Endothelial cell (in vitro differentiated cells): ENCODE measurements at regions not wholly inside any gene's neighbourhood (a gene's known extent, or its start where the extent isn't known, plus 50 kb on each side); places are given as distances from the start of the nearest gene placed in this dataset.

ENCODE experiments used
- DNase-seq: peaks from one replicate; pipeline ENCODE4 v3.0.0; 2021; ENCODE audit warnings: low spot score
- H3K27ac Mint-ChIP-seq: one replicate; pipeline ENCODE4 v1.8.0; 2021; ENCODE audit warnings: mixed read lengths, inconsistent platforms; ENCODE audit not compliant: unreplicated experiment
- H3K27me3 Mint-ChIP-seq: one replicate; pipeline ENCODE4 v1.8.0; 2021; ENCODE audit warnings: mild to moderate bottlenecking, moderate library complexity, mixed read lengths, inconsistent platforms; ENCODE audit not compliant: unreplicated experiment
- H3K36me3 Mint-ChIP-seq: one replicate; pipeline ENCODE4 v1.8.0; 2021; ENCODE audit warnings: mild to moderate bottlenecking, low read depth, mixed read lengths, inconsistent platforms; ENCODE audit not compliant: unreplicated experiment
- H3K4me1 Mint-ChIP-seq: one replicate; pipeline ENCODE4 v1.8.0; 2021; ENCODE audit warnings: mild to moderate bottlenecking, mixed read lengths, inconsistent platforms; ENCODE audit not compliant: unreplicated experiment
- H3K4me3 Mint-ChIP-seq: one replicate; pipeline ENCODE4 v1.8.0; 2021; ENCODE audit warnings: mild to moderate bottlenecking, mixed read lengths, inconsistent platforms; ENCODE audit not compliant: unreplicated experiment
- H3K9me3 Mint-ChIP-seq: one replicate; pipeline ENCODE4 v1.8.0; 2021; ENCODE audit warnings: mixed read lengths, inconsistent platforms; ENCODE audit not compliant: unreplicated experiment
- TF ChIP-seq, protein P1 (sequence below): fragments of 200-600 bp; sonication (generic); IDR thresholded peaks from one replicate; pipeline ENCODE4 v1.5.0; 2021; ENCODE audit warnings: antibody characterized with exemption; ENCODE audit not compliant: unreplicated experiment

- peaks cover 7% of the 10 kb centered on the region for H3K27me3 Mint-ChIP-seq
- TF ChIP-seq, protein P1, sequence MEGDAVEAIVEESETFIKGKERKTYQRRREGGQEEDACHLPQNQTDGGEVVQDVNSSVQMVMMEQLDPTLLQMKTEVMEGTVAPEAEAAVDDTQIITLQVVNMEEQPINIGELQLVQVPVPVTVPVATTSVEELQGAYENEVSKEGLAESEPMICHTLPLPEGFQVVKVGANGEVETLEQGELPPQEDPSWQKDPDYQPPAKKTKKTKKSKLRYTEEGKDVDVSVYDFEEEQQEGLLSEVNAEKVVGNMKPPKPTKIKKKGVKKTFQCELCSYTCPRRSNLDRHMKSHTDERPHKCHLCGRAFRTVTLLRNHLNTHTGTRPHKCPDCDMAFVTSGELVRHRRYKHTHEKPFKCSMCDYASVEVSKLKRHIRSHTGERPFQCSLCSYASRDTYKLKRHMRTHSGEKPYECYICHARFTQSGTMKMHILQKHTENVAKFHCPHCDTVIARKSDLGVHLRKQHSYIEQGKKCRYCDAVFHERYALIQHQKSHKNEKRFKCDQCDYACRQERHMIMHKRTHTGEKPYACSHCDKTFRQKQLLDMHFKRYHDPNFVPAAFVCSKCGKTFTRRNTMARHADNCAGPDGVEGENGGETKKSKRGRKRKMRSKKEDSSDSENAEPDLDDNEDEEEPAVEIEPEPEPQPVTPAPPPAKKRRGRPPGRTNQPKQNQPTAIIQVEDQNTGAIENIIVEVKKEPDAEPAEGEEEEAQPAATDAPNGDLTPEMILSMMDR = no peak
Observed at GRCh38 chr18:34159691-34160185, 65.0 kb downstream of the NOL4 start.

DNA sequence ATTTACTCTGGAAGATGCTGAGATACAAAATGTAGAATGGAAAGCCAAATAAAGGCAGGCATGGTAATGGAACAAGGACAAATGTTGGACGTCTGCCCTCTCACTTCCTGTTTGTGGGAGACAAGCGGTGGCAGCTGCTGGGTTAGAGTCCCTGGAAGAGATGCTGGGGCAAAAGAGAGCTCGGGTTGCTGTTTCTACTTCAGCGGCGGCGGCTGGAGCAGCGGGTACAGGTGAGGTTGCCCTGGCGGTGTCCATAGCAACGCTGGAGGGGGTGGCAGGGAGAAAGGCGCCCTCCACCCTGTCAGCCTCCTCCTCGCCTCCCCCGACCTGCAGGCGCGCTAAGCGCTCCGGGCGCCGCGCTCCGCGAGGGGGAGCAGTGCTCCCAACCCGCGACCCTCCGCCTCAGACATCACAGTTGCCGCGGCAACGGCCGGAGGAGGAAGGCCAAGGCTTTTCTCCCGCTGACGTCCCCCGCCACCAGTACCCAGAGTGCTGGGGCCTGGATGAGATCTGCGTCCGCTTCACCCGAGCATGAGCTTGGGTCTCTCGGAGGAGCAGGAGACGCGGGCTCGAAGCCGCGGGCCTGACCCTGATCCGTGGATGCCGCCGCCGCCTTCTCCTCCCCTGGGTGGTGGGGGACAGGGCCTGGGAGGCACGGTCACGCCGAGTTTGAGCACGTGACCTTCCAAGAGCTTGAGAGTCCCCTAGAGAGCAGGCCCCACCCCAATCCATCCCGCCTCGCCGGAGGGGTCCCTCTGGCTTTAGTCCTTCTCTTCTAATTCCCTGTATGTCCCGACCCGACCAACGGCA, 65.6 kb downstream of the NOL4 start:
- Mint-ChIP-seq H3K4me3 (peak overlapping the region; percentile 84), H3K36me3 (no peaks in the 10 kb centered on the region), H3K9me3 (no peaks in the 10 kb centered on the region), H3K27ac (no peak overlapping the region), H3K27me3 (peaks cover 7% of the 10 kb centered on the region), H3K4me1 (no peaks in the 10 kb centered on the region)
- peak; percentile 77 for DNase-seq
- TF ChIP-seq, protein P1 = no peak

More at GRCh38 chr18:34159691-34160185, 65.0 kb downstream of the NOL4 start:
- DNase-seq = peak; percentile 3
- H3K9me3 Mint-ChIP-seq = no peaks in the 10 kb centered on the region
- H3K36me3 Mint-ChIP-seq = no peaks in the 10 kb centered on the region
- H3K27ac Mint-ChIP-seq = no peak overlapping the region
- H3K4me3 Mint-ChIP-seq = peak overlapping the region; percentile 34
- no peaks in the 10 kb centered on the region for H3K4me1 Mint-ChIP-seq

DNA sequence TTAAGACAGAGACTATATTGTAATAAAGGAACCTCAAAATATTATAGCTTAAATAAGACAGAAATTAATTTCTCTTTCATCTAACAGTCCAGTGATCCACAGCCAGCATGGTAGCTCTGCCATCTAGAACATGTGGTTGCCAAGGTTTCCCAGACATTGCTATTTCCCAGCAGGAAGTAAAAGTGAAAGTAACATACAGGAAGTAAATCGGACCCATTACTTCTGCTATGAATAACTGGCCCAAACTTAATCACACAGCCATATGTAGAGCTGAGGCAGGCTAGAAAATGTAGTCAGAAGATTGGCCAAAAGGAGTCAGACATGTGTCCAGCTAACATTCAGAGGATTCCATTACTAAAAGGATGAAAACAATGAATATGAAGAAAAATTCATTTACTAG, 71.0 kb downstream of the NOL4 start:
- no peaks in the 10 kb centered on the region for H3K9me3 Mint-ChIP-seq
- H3K27me3 Mint-ChIP-seq = peaks cover 2% of the 10 kb centered on the region
- no peak overlapping the region for H3K4me3 Mint-ChIP-seq
- no peaks in the 10 kb centered on the region for H3K4me1 Mint-ChIP-seq
- TF ChIP-seq, protein P1 = no peak
- no peak overlapping the region for H3K27ac Mint-ChIP-seq
- no peak for DNase-seq
- H3K36me3 Mint-ChIP-seq = no peaks in the 10 kb centered on the region

- H3K27ac Mint-ChIP-seq = no peak overlapping the region
- H3K4me3 Mint-ChIP-seq = no peak overlapping the region
- H3K27me3 Mint-ChIP-seq = peaks cover 1% of the 10 kb centered on the region
- no peaks in the 10 kb centered on the region for H3K36me3 Mint-ChIP-seq
- no peaks in the 10 kb centered on the region for H3K9me3 Mint-ChIP-seq
- DNase-seq = no peak
- H3K4me1 Mint-ChIP-seq = no peaks in the 10 kb centered on the region
- TF ChIP-seq, protein P1 = no peak
Observed at GRCh38 chr18:34131006-34131405, 93.7 kb downstream of the NOL4 start.

GRCh38 chr18:34128436-34128835, 96.3 kb downstream of the NOL4 start:
- peaks cover 1% of the 10 kb centered on the region for H3K27me3 Mint-ChIP-seq
- H3K4me3 Mint-ChIP-seq = no peak overlapping the region
- DNase-seq = no peak
- H3K27ac Mint-ChIP-seq = no peak overlapping the region
- H3K4me1 Mint-ChIP-seq = no peaks in the 10 kb centered on the region
- no peaks in the 10 kb centered on the region for H3K9me3 Mint-ChIP-seq
- TF ChIP-seq, protein P1 = no peak
- no peaks in the 10 kb centered on the region for H3K36me3 Mint-ChIP-seq
